ENCODE measurements at regions not wholly inside any gene's neighbourhood (a gene's known extent, or its start where the extent isn't known, plus 50 kb on each side); places are given as distances from the start of the nearest gene placed in this dataset.

DNA sequence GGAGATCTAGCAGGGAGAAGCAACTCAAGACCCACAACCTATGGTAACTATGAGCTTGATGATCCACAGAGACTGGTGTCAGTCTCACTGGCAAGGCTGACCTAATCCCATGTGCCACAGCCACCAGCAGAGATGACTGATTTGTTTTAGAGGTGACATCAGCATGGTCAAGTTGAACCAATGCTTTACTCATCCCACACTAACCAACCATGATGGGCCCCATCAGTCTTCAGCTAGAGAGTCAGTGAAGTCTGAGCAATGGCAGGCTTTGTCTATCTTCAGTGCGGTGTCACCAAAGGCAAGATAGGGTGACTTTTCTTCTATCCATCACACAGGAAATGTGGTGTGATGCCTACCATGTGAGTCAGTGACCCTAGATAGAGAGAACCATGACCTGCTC, 1470.7 kb downstream of the NCAM2 start:
- H3K27me3 ChIP-seq (ENCODE audit: control insufficient read depth in 2 of 2, insufficient read depth in 2 of 2, low read length in 2 of 2), result no peaks in the 10 kb centered on the region
- H3K79me2 ChIP-seq (ENCODE audit: insufficient read depth, low read length), result no peaks in the 10 kb centered on the region
- H4K20me1 ChIP-seq (ENCODE audit: insufficient read depth, low read length), result no peaks in the 10 kb centered on the region
- no peak overlapping the region for H3K27ac ChIP-seq (ENCODE audit: low read depth in 1 of 2, low read length in 2 of 2)
- no peaks in the 10 kb centered on the region for H3K4me1 ChIP-seq (ENCODE audit: control insufficient read depth in 1 of 2, insufficient read depth in 2 of 2, low read length in 2 of 2)
- TF ChIP-seq, protein P1, sequence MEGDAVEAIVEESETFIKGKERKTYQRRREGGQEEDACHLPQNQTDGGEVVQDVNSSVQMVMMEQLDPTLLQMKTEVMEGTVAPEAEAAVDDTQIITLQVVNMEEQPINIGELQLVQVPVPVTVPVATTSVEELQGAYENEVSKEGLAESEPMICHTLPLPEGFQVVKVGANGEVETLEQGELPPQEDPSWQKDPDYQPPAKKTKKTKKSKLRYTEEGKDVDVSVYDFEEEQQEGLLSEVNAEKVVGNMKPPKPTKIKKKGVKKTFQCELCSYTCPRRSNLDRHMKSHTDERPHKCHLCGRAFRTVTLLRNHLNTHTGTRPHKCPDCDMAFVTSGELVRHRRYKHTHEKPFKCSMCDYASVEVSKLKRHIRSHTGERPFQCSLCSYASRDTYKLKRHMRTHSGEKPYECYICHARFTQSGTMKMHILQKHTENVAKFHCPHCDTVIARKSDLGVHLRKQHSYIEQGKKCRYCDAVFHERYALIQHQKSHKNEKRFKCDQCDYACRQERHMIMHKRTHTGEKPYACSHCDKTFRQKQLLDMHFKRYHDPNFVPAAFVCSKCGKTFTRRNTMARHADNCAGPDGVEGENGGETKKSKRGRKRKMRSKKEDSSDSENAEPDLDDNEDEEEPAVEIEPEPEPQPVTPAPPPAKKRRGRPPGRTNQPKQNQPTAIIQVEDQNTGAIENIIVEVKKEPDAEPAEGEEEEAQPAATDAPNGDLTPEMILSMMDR (IDR thresholded peaks at IDR 0.05), result no peak
- DNase-seq, result no peak
- Mint-ChIP-seq H3K4me3 (no peak overlapping the region), H3K4me1 (no peaks in the 10 kb centered on the region), H3K36me3 (no peaks in the 10 kb centered on the region), H3K27ac (no peak overlapping the region), H3K9me3 (peaks cover 6 to 21% (median 12%) of the 10 kb centered on the region in 7 donors), H3K27me3 (ENCODE audit: low read depth in 3 of 3) (no peaks in the 10 kb centered on the region)
- no peaks in the 10 kb centered on the region for H3K36me3 ChIP-seq (replicated peaks in 1 of 2; ENCODE audit: control insufficient read depth in 1 of 2, insufficient read depth in 2 of 2, low read length in 2 of 2)
- intact Hi-C loops (cut with micrococcal nuclease), result no loop called here
- no peak overlapping the region for H3K9ac ChIP-seq (ENCODE audit: insufficient read depth, low read length, poor library complexity, severe bottlenecking)
- H2AFZ ChIP-seq (ENCODE audit: insufficient read depth, low read depth, low read length, poor library complexity, severe bottlenecking), result no peak overlapping the region
- WGBS (ENCODE audit: insufficient coverage), result no CpG with 5 or more reads among the region's 1 CpG
- H3K9me3 ChIP-seq (replicated peaks in 1 of 2; ENCODE audit: control insufficient read depth in 1 of 2, insufficient read depth in 1 of 2, low read length in 2 of 2), result peaks cover 9 to 17% of the 10 kb centered on the region in 2 donors
- no peak overlapping the region for H3K4me2 ChIP-seq (replicated peaks; ENCODE audit: extremely low read depth, low read length, poor library complexity, severe bottlenecking)
- H3K4me3 ChIP-seq (replicated peaks in 1 of 3; ENCODE audit: low read depth in 2 of 3, low read length in 3 of 3), result no peak overlapping the region

DNA sequence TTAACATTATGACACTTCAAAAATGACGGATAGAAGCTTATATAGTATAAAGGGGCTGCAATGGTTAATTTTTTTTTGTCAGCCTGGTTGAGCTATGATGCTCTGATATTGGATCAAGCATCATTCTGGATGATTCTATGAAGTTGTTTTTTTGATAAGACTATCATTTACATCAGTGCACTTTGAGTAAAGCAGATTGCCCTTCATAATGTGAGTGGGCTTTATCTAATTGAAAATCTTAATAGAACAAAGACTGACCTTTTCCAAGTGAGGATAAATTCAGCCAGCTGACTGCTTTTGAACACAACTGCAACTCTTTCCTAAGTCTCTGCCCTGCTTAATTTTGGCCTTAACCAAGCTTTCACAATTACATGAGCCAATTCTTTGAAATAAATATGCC, 1476.2 kb downstream of the NCAM2 start:
- H3K4me2 ChIP-seq (replicated peaks; ENCODE audit: extremely low read depth, low read length, poor library complexity, severe bottlenecking), result no peak overlapping the region
- H3K79me2 ChIP-seq (ENCODE audit: insufficient read depth, low read length), result no peaks in the 10 kb centered on the region
- peaks cover 15 to 16% of the 10 kb centered on the region in 2 donors for H3K9me3 ChIP-seq (replicated peaks in 1 of 2; ENCODE audit: control insufficient read depth in 1 of 2, insufficient read depth in 1 of 2, low read length in 2 of 2)
- H3K27ac ChIP-seq (ENCODE audit: low read depth in 1 of 2, low read length in 2 of 2), result no peak overlapping the region
- H3K4me3 ChIP-seq (replicated peaks in 1 of 3; ENCODE audit: low read depth in 2 of 3, low read length in 3 of 3), result no peak overlapping the region
- no peaks in the 10 kb centered on the region for H3K36me3 ChIP-seq (replicated peaks in 1 of 2; ENCODE audit: control insufficient read depth in 1 of 2, insufficient read depth in 2 of 2, low read length in 2 of 2)
- H3K4me1 ChIP-seq (ENCODE audit: control insufficient read depth in 1 of 2, insufficient read depth in 2 of 2, low read length in 2 of 2), result no peaks in the 10 kb centered on the region
- no CpG with 5 or more reads among the region's 1 CpG for WGBS (ENCODE audit: insufficient coverage)
- Mint-ChIP-seq H3K9me3 (peaks cover 2 to 16% (median 10%) of the 10 kb centered on the region in 7 donors), H3K4me3 (no peak overlapping the region), H3K27me3 (ENCODE audit: low read depth in 3 of 3) (no peaks in the 10 kb centered on the region), H3K36me3 (no peaks in the 10 kb centered on the region), H3K4me1 (no peaks in the 10 kb centered on the region), H3K27ac (no peak overlapping the region)
- H3K9ac ChIP-seq (ENCODE audit: insufficient read depth, low read length, poor library complexity, severe bottlenecking), result no peak overlapping the region
- no peaks in the 10 kb centered on the region for H4K20me1 ChIP-seq (ENCODE audit: insufficient read depth, low read length)
- TF ChIP-seq, protein P1 (IDR thresholded peaks at IDR 0.05), result no peak
- H2AFZ ChIP-seq (ENCODE audit: insufficient read depth, low read depth, low read length, poor library complexity, severe bottlenecking), result no peak overlapping the region
- no peaks in the 10 kb centered on the region for H3K27me3 ChIP-seq (ENCODE audit: control insufficient read depth in 2 of 2, insufficient read depth in 2 of 2, low read length in 2 of 2)
- intact Hi-C loops (cut with micrococcal nuclease), result no loop called here
- no peak for DNase-seq
